Neural cell (in vitro differentiated cells): ENCODE measurements at regions not wholly inside any gene's neighbourhood (a gene's known extent, or its start where the extent isn't known, plus 50 kb on each side); places are given as distances from the start of the nearest gene placed in this dataset.

Experiments used
- EP300 ChIP-seq: fragments of 450-650 bp; conservative IDR thresholded peaks from 2 replicates; pipeline ENCODE4 v1.6.1; 2014; ENCODE audit warnings: antibody characterized with exemption, mild to moderate bottlenecking, moderate library complexity; ENCODE audit not compliant: poor library complexity, severe bottlenecking
- EZH2 ChIP-seq: fragments of 200-600, 300-800 bp; shearing (Covaris generic), sonication (generic); IDR thresholded peaks from 2 replicates; pipeline ENCODE4 v1.6.1; 2014; ENCODE audit warnings: antibody characterized with exemption, low read length, borderline replicate concordance, mild to moderate bottlenecking; ENCODE audit not compliant: insufficient read depth, poor library complexity, severe bottlenecking
- MXI1 ChIP-seq: fragments of 450-650 bp; conservative IDR thresholded peaks from 2 replicates; pipeline ENCODE4 v1.6.1; 2014; ENCODE audit warnings: antibody characterized with exemption, mild to moderate bottlenecking; ENCODE audit not compliant: poor library complexity, severe bottlenecking
- POLR2AphosphoS5 ChIP-seq: IDR thresholded peaks from 2 replicates; pipeline ENCODE4 v1.6.1; 2012
- RAD21 ChIP-seq: fragments of 450-650 bp; conservative IDR thresholded peaks from 2 replicates; pipeline ENCODE4 v1.6.1; 2014; ENCODE audit warnings: antibody characterized with exemption, mild to moderate bottlenecking, moderate library complexity
- REST ChIP-seq: IDR thresholded peaks from 2 replicates; pipeline ENCODE4 v1.6.1; 2012; ENCODE audit warnings: borderline replicate concordance
- TF ChIP-seq, protein P1 (sequence below): fragments of 450-650 bp; IDR thresholded peaks from 2 replicates; pipeline ENCODE4 v1.5.1; 2014; ENCODE audit warnings: antibody characterized with exemption, mild to moderate bottlenecking, moderate library complexity; ENCODE audit not compliant: poor library complexity, severe bottlenecking

GRCh38 chr3:117285737-117286136, 576.2 kb downstream of the TUSC7 start:
- TF ChIP-seq POLR2AphosphoS5 (no peak), EP300 (no peak), REST (no peak), EZH2 (no peak), RAD21 (no peak), MXI1 (no peak)
- TF ChIP-seq, protein P1, sequence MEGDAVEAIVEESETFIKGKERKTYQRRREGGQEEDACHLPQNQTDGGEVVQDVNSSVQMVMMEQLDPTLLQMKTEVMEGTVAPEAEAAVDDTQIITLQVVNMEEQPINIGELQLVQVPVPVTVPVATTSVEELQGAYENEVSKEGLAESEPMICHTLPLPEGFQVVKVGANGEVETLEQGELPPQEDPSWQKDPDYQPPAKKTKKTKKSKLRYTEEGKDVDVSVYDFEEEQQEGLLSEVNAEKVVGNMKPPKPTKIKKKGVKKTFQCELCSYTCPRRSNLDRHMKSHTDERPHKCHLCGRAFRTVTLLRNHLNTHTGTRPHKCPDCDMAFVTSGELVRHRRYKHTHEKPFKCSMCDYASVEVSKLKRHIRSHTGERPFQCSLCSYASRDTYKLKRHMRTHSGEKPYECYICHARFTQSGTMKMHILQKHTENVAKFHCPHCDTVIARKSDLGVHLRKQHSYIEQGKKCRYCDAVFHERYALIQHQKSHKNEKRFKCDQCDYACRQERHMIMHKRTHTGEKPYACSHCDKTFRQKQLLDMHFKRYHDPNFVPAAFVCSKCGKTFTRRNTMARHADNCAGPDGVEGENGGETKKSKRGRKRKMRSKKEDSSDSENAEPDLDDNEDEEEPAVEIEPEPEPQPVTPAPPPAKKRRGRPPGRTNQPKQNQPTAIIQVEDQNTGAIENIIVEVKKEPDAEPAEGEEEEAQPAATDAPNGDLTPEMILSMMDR, result no peak
